KMS-11 (cell line): ENCODE measurements at regions not wholly inside any gene's neighbourhood (a gene's known extent, or its start where the extent isn't known, plus 50 kb on each side); places are given as distances from the start of the nearest gene placed in this dataset.
"Not testable (repeated sequence)": the region's sequence is repeated elsewhere in the genome, so short reads cannot be mapped to it uniquely, and the experiment has no call there.

Source experiments
- H2AFZ ChIP-seq: fragments of 200-600 bp; sonication (generic); 2 replicates; pipeline ENCODE4 v1.6.1; 2016; ENCODE audit warnings: antibody characterized with exemption, mixed run types, low read depth
- H3K27ac ChIP-seq: fragments of 200-600 bp; sonication (generic); 2 replicates; pipeline ENCODE4 v1.6.1; 2016; ENCODE audit warnings: mild to moderate bottlenecking, mixed run types
- H3K27me3 ChIP-seq: fragments of 200-600 bp; sonication (generic); 2 replicates; pipeline ENCODE4 v1.6.1; 2017; ENCODE audit warnings: mild to moderate bottlenecking, low read depth, mixed run types, moderate library complexity; ENCODE audit not compliant: insufficient read depth
- H3K36me3 ChIP-seq: fragments of 200-600 bp; sonication (generic); 2 replicates; pipeline ENCODE4 v1.6.1; 2017; ENCODE audit warnings: mild to moderate bottlenecking, mixed run types; ENCODE audit not compliant: insufficient read depth
- H3K4me1 ChIP-seq: fragments of 200-600 bp; sonication (generic); 2 replicates; pipeline ENCODE4 v1.6.1; 2016; ENCODE audit warnings: mild to moderate bottlenecking, low read depth, mixed run types; ENCODE audit not compliant: poor library complexity, severe bottlenecking
- H3K4me2 ChIP-seq: fragments of 200-600 bp; sonication (generic); 2 replicates; pipeline ENCODE4 v1.7.0; 2016; ENCODE audit warnings: mild to moderate bottlenecking, mixed run types
- H3K4me3 ChIP-seq: fragments of 200-600 bp; sonication (generic); IDR thresholded peaks from 2 replicates; pipeline ENCODE4 v1.6.1; 2017; ENCODE audit warnings: low read depth, low read length, mixed read lengths; ENCODE audit not compliant: insufficient read depth
- H3K79me2 ChIP-seq: fragments of 200-600 bp; sonication (generic); 2 replicates; pipeline ENCODE4 v1.6.1; 2016; ENCODE audit warnings: low read depth, mixed run types; ENCODE audit not compliant: insufficient read depth
- H3K9ac ChIP-seq: fragments of 200-600 bp; sonication (generic); 2 replicates; pipeline ENCODE4 v1.6.1; 2016; ENCODE audit warnings: mild to moderate bottlenecking, mixed run types
- H4K20me1 ChIP-seq: fragments of 200-600 bp; sonication (generic); 2 replicates; pipeline ENCODE4 v1.6.1; 2016; ENCODE audit warnings: mild to moderate bottlenecking, mixed run types; ENCODE audit not compliant: insufficient read depth
- TF ChIP-seq, protein P1 (sequence below): fragments of 200-600 bp; sonication (generic); conservative IDR thresholded peaks from 2 replicates; pipeline ENCODE4 v1.6.1; 2017; ENCODE audit warnings: low read depth, mild to moderate bottlenecking, antibody characterized with exemption, low read length, moderate library complexity, mixed read lengths

DNA sequence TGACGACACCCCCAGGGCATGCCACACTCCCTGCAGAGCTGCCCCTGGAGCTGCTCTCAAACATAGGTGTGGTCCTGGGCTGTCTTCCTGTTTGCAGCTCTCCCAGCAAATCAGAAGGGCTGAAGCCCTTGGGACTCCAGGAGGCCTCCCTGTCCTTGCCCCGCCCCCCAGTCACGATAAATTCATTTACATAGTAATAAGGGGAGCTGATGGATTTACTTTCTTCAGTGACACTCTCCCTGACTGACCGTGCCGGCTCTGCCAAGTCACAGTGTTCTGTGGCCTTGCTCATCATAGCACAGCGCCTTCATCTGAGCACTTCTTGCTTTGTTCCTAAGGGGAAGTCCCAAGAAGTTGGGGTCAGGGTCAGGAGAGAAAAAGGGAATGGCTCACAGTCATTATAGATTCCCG is 121.4 kb downstream of the ENC1 start:
- Histone ChIP-seq H3K4me1 (no peaks in the 10 kb centered on the region), H3K79me2 (no peaks in the 10 kb centered on the region), H2AFZ (no peak overlapping the region), H3K4me3 (no peak overlapping the region), H4K20me1 (no peaks in the 10 kb centered on the region), H3K9ac (no peak overlapping the region), H3K4me2 (no peak overlapping the region), H3K27me3 (no peaks in the 10 kb centered on the region), H3K27ac (no peak overlapping the region), H3K36me3 (no peaks in the 10 kb centered on the region)
- TF ChIP-seq, protein P1, sequence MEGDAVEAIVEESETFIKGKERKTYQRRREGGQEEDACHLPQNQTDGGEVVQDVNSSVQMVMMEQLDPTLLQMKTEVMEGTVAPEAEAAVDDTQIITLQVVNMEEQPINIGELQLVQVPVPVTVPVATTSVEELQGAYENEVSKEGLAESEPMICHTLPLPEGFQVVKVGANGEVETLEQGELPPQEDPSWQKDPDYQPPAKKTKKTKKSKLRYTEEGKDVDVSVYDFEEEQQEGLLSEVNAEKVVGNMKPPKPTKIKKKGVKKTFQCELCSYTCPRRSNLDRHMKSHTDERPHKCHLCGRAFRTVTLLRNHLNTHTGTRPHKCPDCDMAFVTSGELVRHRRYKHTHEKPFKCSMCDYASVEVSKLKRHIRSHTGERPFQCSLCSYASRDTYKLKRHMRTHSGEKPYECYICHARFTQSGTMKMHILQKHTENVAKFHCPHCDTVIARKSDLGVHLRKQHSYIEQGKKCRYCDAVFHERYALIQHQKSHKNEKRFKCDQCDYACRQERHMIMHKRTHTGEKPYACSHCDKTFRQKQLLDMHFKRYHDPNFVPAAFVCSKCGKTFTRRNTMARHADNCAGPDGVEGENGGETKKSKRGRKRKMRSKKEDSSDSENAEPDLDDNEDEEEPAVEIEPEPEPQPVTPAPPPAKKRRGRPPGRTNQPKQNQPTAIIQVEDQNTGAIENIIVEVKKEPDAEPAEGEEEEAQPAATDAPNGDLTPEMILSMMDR = no peak

DNA sequence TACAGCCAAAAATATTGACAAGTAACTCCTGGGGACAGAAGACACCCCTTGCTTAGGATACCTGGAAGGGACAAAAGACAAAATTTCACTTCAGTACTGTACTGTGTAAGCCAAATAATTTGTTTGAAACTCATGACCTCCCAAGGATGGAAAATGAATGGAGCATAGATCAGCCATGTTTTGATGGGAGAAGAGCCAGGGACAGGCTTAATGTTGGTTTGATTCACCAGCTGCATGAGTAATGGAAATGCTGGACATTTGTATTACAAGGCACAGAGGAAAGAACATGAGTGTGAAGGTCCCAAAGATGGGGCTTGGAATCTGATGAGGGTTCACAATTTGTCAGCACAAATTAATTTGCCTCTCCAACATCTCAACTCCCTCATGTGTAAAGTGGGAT is 122.8 kb downstream of the ENC1 start:
- Histone ChIP-seq H3K36me3 (no peaks in the 10 kb centered on the region), H3K79me2 (no peaks in the 10 kb centered on the region), H3K27ac (no peak overlapping the region), H3K9ac (no peak overlapping the region), H3K27me3 (no peaks in the 10 kb centered on the region), H3K4me3 (no peak overlapping the region), H3K4me2 (no peak overlapping the region), H3K4me1 (no peaks in the 10 kb centered on the region), H2AFZ (no peak overlapping the region), H4K20me1 (no peaks in the 10 kb centered on the region)
- TF ChIP-seq, protein P1 = no peak

DNA sequence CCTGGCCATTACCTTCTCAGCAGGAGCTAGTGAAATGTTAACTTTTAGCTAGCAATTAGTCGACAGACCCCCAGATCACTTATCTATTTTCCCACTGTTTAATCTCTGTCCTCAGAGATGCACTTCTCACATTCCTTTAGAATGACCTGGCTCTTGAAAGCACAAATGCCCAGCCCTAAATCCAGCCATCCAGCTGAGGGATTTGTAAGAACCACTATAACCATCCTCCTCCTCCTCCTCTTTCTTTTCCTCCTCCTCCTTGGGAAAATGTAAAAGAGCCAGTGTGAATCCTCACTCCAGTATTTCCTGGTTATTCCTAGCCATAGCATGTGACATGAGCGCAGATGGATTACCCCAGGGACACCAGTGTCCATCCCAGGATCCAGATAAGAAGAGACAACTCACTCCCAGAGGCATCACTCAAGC is 124.3 kb downstream of the ENC1 start:
- no peaks in the 10 kb centered on the region for H3K79me2 ChIP-seq
- no peaks in the 10 kb centered on the region for H3K27me3 ChIP-seq
- H3K36me3 ChIP-seq = no peaks in the 10 kb centered on the region
- H3K9ac ChIP-seq = no peak overlapping the region
- TF ChIP-seq, protein P1 = no peak
- H3K4me1 ChIP-seq = no peaks in the 10 kb centered on the region
- no peak overlapping the region for H3K4me2 ChIP-seq
- H3K4me3 ChIP-seq = no peak overlapping the region
- H2AFZ ChIP-seq = no peak overlapping the region
- H3K27ac ChIP-seq = no peak overlapping the region
- no peaks in the 10 kb centered on the region for H4K20me1 ChIP-seq

DNA sequence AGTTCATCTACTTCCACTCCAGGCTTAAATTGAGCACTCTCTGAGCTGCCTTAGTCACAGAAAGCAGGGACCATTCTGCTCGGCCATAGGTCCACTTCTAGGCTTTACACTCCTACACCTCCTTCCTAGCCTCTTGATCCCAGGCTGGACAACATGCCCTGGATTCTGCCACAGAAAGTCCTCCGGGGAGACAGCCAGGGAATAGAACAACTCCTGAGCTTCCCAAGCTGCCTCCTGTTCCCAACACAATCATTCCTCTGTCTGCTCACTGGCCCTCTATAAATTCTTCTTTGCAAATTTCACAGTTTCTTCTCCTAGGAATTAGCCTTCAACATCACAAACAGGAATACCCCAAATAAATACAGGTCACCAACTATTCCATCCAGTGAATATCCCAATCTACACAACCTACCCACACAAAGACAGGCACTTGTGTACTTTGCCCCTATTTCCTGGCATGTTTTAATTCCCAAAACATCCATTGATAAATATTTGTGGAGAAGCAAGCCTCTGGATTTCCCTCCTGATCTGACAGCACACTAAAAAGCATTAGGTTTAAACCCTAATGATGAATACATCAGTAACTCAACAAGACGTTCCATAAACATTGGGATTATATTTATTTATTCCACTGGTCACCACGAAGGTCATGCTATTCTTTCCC is 125.5 kb downstream of the ENC1 start:
- Histone ChIP-seq H2AFZ (no peak overlapping the region), H4K20me1 (no peaks in the 10 kb centered on the region), H3K79me2 (no peaks in the 10 kb centered on the region), H3K27me3 (no peaks in the 10 kb centered on the region), H3K9ac (no peak overlapping the region), H3K4me3 (no peak overlapping the region), H3K4me1 (no peaks in the 10 kb centered on the region), H3K4me2 (no peak overlapping the region), H3K36me3 (no peaks in the 10 kb centered on the region), H3K27ac (no peak overlapping the region)
- TF ChIP-seq, protein P1 = no peak

DNA sequence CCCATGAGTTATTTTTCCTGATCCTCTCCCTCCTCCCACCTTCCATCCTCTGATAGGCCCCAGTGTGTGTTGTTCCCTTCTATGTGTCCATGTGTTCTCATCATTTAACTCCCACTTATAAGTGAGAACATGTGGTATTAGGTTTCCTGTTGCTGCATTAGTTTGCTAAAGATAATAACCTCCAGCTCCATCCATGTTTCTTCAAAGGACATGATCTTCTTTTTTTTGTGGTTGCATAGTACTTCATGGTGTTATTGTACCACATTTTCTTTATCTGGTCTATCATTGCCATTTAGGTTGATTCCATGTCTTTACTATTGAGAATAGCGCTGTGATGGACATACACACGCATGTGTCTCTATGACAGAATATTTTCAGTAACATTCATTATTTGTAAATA is 128.8 kb downstream of the ENC1 start:
- not testable (repeated sequence) for H2AFZ ChIP-seq, H3K36me3 ChIP-seq, H3K4me1 ChIP-seq

More for the DNA sequence above, 128.8 kb downstream of the ENC1 start:
- not testable (repeated sequence) for H3K4me2 ChIP-seq, H3K9ac ChIP-seq, H3K79me2 ChIP-seq, H3K4me3 ChIP-seq, H4K20me1 ChIP-seq, H3K27ac ChIP-seq, H3K27me3 ChIP-seq
